Memory B cell (primary cell): ENCODE measurements at regions not wholly inside any gene's neighbourhood (a gene's known extent, or its start where the extent isn't known, plus 50 kb on each side); places are given as distances from the start of the nearest gene placed in this dataset.

Experiments
- ATAC-seq: fragments of 150-1000 bp; cut with Tn5 transposase; 2 replicates; pipeline ENCODE4 v1.10.0; 2021; ENCODE audit warnings: low read depth, mild to moderate bottlenecking, moderate library complexity
- DNase-seq, 2 donors: peaks; one replicate each; pipeline ENCODE4 v3.0.0; 2022; ENCODE audit warnings: low spot score in 2 of 2
- H3K27ac Mint-ChIP-seq: one replicate; pipeline ENCODE4 v1.8.0; 2022; ENCODE audit warnings: mild to moderate bottlenecking, moderate library complexity, mixed read lengths
- H3K27me3 Mint-ChIP-seq: one replicate; pipeline ENCODE4 v1.8.0; 2022; ENCODE audit warnings: mixed read lengths
- H3K36me3 Mint-ChIP-seq: one replicate; pipeline ENCODE4 v1.8.0; 2022; ENCODE audit warnings: mild to moderate bottlenecking, mixed read lengths
- H3K4me1 Mint-ChIP-seq: one replicate; pipeline ENCODE4 v1.8.0; 2022; ENCODE audit warnings: mixed read lengths
- H3K4me3 Mint-ChIP-seq: one replicate; pipeline ENCODE4 v1.8.0; 2022; ENCODE audit warnings: mild to moderate bottlenecking, moderate library complexity, mixed read lengths
- H3K9me3 Mint-ChIP-seq: one replicate; pipeline ENCODE4 v1.8.0; 2022; ENCODE audit warnings: mixed read lengths

GRCh38 chrX:115939636-115940160, 230.8 kb upstream of the AGTR2 start:
- no peaks in the 10 kb centered on the region for H3K36me3 Mint-ChIP-seq
- H3K4me1 Mint-ChIP-seq = peaks cover 3% of the 10 kb centered on the region
- ATAC-seq = no peak

GRCh38 chrX:115940348-115940747, 230.2 kb upstream of the AGTR2 start:
- H3K27ac Mint-ChIP-seq = no peak overlapping the region

More at GRCh38 chrX:115939636-115940160, 230.8 kb upstream of the AGTR2 start:
- Mint-ChIP-seq H3K9me3 (no peaks in the 10 kb centered on the region), H3K27ac (no peak overlapping the region), H3K4me3 (no peak overlapping the region), H3K27me3 (no peaks in the 10 kb centered on the region)
- DNase-seq = no peak

GRCh38 chrX:115940888-115941332, 229.6 kb upstream of the AGTR2 start:
- ATAC-seq (no peak), DNase-seq (peak in 1 of 2 donors; percentile 75)
- H3K4me1 Mint-ChIP-seq = peaks cover 3% of the 10 kb centered on the region
- no peaks in the 10 kb centered on the region for H3K36me3 Mint-ChIP-seq
- H3K4me3 Mint-ChIP-seq = no peak overlapping the region
- H3K27ac Mint-ChIP-seq = no peak overlapping the region
- H3K27me3 Mint-ChIP-seq = no peaks in the 10 kb centered on the region
- no peaks in the 10 kb centered on the region for H3K9me3 Mint-ChIP-seq

More at GRCh38 chrX:115940348-115940747, 230.2 kb upstream of the AGTR2 start:
- DNase-seq (no peak), ATAC-seq (no peak)
- Mint-ChIP-seq H3K4me1 (peaks cover 3% of the 10 kb centered on the region), H3K4me3 (no peak overlapping the region), H3K9me3 (no peaks in the 10 kb centered on the region), H3K36me3 (no peaks in the 10 kb centered on the region), H3K27me3 (no peaks in the 10 kb centered on the region)

GRCh38 chrX:115941388-115941787, 229.2 kb upstream of the AGTR2 start:
- no peaks in the 10 kb centered on the region for H3K27me3 Mint-ChIP-seq
- no peak overlapping the region for H3K4me3 Mint-ChIP-seq
- no peaks in the 10 kb centered on the region for H3K36me3 Mint-ChIP-seq
- H3K27ac Mint-ChIP-seq = no peak overlapping the region
- no peaks in the 10 kb centered on the region for H3K9me3 Mint-ChIP-seq
- DNase-seq = no peak
- peaks cover 3% of the 10 kb centered on the region for H3K4me1 Mint-ChIP-seq
- ATAC-seq = no peak

- no peaks in the 10 kb centered on the region for H3K4me1 Mint-ChIP-seq
- H3K27me3 Mint-ChIP-seq = no peaks in the 10 kb centered on the region
- no peaks in the 10 kb centered on the region for H3K36me3 Mint-ChIP-seq
- H3K27ac Mint-ChIP-seq = no peak overlapping the region
- H3K9me3 Mint-ChIP-seq = no peaks in the 10 kb centered on the region
- ATAC-seq (no peak), DNase-seq (no peak)
- H3K4me3 Mint-ChIP-seq = no peak overlapping the region
Measured at GRCh38 chrX:115946059-115946458, 224.5 kb upstream of the AGTR2 start.

GRCh38 chrX:115948018-115948923, 222.3 kb upstream of the AGTR2 start:
- Mint-ChIP-seq H3K4me1 (no peaks in the 10 kb centered on the region), H3K36me3 (no peaks in the 10 kb centered on the region), H3K4me3 (no peak overlapping the region), H3K27me3 (no peaks in the 10 kb centered on the region), H3K9me3 (no peaks in the 10 kb centered on the region), H3K27ac (no peak overlapping the region)
- ATAC-seq (no peak), DNase-seq (no peak)

- H3K4me3 Mint-ChIP-seq = no peak overlapping the region
- no peaks in the 10 kb centered on the region for H3K27me3 Mint-ChIP-seq
- no peaks in the 10 kb centered on the region for H3K9me3 Mint-ChIP-seq
- H3K27ac Mint-ChIP-seq = no peak overlapping the region
- peak in 1 of 2 donors; percentile 55 for DNase-seq
- ATAC-seq = no peak
- no peaks in the 10 kb centered on the region for H3K36me3 Mint-ChIP-seq
- H3K4me1 Mint-ChIP-seq = no peaks in the 10 kb centered on the region
Measured at GRCh38 chrX:115949900-115950822, 220.4 kb upstream of the AGTR2 start.

GRCh38 chrX:115952417-115953092, 218.0 kb upstream of the AGTR2 start:
- Mint-ChIP-seq H3K4me3 (no peak overlapping the region), H3K36me3 (no peaks in the 10 kb centered on the region), H3K27ac (no peak overlapping the region), H3K27me3 (no peaks in the 10 kb centered on the region), H3K9me3 (no peaks in the 10 kb centered on the region), H3K4me1 (no peaks in the 10 kb centered on the region)
- ATAC-seq = no peak
- no peak for DNase-seq

- Mint-ChIP-seq H3K36me3 (no peaks in the 10 kb centered on the region), H3K4me3 (no peak overlapping the region), H3K27ac (no peak overlapping the region), H3K9me3 (peaks cover 2% of the 10 kb centered on the region), H3K27me3 (no peaks in the 10 kb centered on the region), H3K4me1 (no peaks in the 10 kb centered on the region)
- no peak for ATAC-seq
- DNase-seq = no peak
Measured at GRCh38 chrX:115957862-115958490, 212.6 kb upstream of the AGTR2 start.

- Mint-ChIP-seq H3K36me3 (no peaks in the 10 kb centered on the region), H3K27ac (no peak overlapping the region), H3K4me3 (no peak overlapping the region), H3K9me3 (peaks cover 3% of the 10 kb centered on the region), H3K4me1 (no peaks in the 10 kb centered on the region), H3K27me3 (no peaks in the 10 kb centered on the region)
- no peak for ATAC-seq
- DNase-seq = no peak
Measured at GRCh38 chrX:115958687-115959359, 211.7 kb upstream of the AGTR2 start.

- Mint-ChIP-seq H3K4me1 (no peaks in the 10 kb centered on the region), H3K27ac (no peak overlapping the region), H3K4me3 (no peak overlapping the region), H3K9me3 (peaks cover 3% of the 10 kb centered on the region), H3K36me3 (no peaks in the 10 kb centered on the region), H3K27me3 (no peaks in the 10 kb centered on the region)
- ATAC-seq (no peak), DNase-seq (no peak)
Measured at GRCh38 chrX:115960440-115961084, 210.0 kb upstream of the AGTR2 start.

- Mint-ChIP-seq H3K4me3 (no peak overlapping the region), H3K36me3 (no peaks in the 10 kb centered on the region), H3K9me3 (peaks cover 3% of the 10 kb centered on the region), H3K4me1 (no peaks in the 10 kb centered on the region), H3K27ac (no peak overlapping the region), H3K27me3 (no peaks in the 10 kb centered on the region)
- no peak for ATAC-seq
- DNase-seq = no peak
Measured at GRCh38 chrX:115966920-115967319, 203.6 kb upstream of the AGTR2 start.
